Body of pancreas (tissue), 4 donors: ENCODE measurements at regions not wholly inside any gene's neighbourhood (a gene's known extent, or its start where the extent isn't known, plus 50 kb on each side); places are given as distances from the start of the nearest gene placed in this dataset.

Experiments used
- POLR2A ChIP-seq, 3 donors: fragments of 450-650 bp; IDR thresholded peaks; one replicate each; pipeline ENCODE4 v1.6.1; 2016; ENCODE audit warnings: antibody characterized with exemption in 3 of 3, mild to moderate bottlenecking in 2 of 3
- TF ChIP-seq, protein P1 (sequence below), 7 experiments: fragments of 450-650 bp in 4 of 7; fragments of 200-600 bp in 3 of 7; sonication (generic) in 3 of 7; IDR thresholded peaks; one replicate each; pipeline ENCODE4 v1.5.1; 2016 to 2019; ENCODE audit warnings: antibody characterized with exemption in 7 of 7

DNA sequence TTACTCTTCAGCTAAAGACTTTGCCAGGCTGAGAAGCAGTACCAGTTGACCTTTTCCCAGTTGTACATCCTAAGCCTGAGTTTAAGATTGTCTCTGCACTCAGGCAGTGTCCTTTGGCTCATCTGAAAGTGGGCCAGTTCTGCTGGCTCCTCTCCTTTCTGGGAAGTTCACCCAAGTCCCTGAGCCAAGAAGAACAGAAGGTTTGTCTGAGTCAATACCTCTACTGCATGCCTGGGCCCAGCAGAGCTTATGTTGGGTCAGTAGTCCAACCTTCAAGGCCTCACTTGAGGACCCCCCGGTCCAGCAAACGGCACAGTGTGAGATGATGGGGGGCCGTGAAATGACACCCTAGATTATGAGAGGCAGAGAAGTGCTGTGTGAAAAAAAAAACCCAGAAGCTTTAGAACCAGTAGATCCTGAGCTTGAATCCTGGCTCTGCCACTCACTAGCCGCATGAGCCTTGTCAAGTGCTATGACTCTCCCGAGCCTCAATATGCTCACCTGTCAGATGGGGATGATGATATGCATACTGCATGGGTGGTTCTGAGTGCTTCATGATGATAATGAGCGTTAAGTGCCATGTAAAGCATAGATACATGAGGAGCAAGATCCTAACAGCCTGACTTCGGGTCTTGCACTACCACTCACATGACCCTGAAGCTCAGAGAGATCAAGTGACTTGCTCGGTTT is 156.0 kb downstream of the MACROH2A1 start:
- TF ChIP-seq, protein P1, sequence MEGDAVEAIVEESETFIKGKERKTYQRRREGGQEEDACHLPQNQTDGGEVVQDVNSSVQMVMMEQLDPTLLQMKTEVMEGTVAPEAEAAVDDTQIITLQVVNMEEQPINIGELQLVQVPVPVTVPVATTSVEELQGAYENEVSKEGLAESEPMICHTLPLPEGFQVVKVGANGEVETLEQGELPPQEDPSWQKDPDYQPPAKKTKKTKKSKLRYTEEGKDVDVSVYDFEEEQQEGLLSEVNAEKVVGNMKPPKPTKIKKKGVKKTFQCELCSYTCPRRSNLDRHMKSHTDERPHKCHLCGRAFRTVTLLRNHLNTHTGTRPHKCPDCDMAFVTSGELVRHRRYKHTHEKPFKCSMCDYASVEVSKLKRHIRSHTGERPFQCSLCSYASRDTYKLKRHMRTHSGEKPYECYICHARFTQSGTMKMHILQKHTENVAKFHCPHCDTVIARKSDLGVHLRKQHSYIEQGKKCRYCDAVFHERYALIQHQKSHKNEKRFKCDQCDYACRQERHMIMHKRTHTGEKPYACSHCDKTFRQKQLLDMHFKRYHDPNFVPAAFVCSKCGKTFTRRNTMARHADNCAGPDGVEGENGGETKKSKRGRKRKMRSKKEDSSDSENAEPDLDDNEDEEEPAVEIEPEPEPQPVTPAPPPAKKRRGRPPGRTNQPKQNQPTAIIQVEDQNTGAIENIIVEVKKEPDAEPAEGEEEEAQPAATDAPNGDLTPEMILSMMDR (IDR thresholded peaks at IDR 0.05), result no peak
- TF ChIP-seq POLR2A (IDR thresholded peaks at IDR 0.05), result no peak
